ENCODE measurements at regions not wholly inside any gene's neighbourhood (a gene's known extent, or its start where the extent isn't known, plus 50 kb on each side); places are given as distances from the start of the nearest gene placed in this dataset.

- H3K9ac ChIP-seq (ENCODE audit: low read depth in 1 of 3, low read length in 3 of 3) = no peak overlapping the region
- H3K9me3 ChIP-seq (ENCODE audit: control insufficient read depth in 3 of 3, low read length in 3 of 3) = no peaks in the 10 kb centered on the region
- H3K27ac ChIP-seq (ENCODE audit: low read depth, low read length) = no peak overlapping the region
- no peaks in the 10 kb centered on the region for H3K27me3 ChIP-seq (ENCODE audit: control insufficient read depth in 3 of 3, insufficient read depth in 3 of 3, low read length in 3 of 3)
- H3K4me3 ChIP-seq (ENCODE audit: low read length in 3 of 3) = no peak overlapping the region
- H3K36me3 ChIP-seq (ENCODE audit: control insufficient read depth in 3 of 3, insufficient read depth in 3 of 3, low read length in 3 of 3) = no peaks in the 10 kb centered on the region
- H3K4me1 ChIP-seq (ENCODE audit: control insufficient read depth in 3 of 3, insufficient read depth in 3 of 3, low read length in 3 of 3) = no peaks in the 10 kb centered on the region
Measured at GRCh38 chr6:90868256-90868655, 281.4 kb upstream of the MAP3K7 start.

- H3K4me1 ChIP-seq (ENCODE audit: control insufficient read depth in 3 of 3, insufficient read depth in 3 of 3, low read length in 3 of 3) = no peaks in the 10 kb centered on the region
- no peaks in the 10 kb centered on the region for H3K36me3 ChIP-seq (ENCODE audit: control insufficient read depth in 3 of 3, insufficient read depth in 3 of 3, low read length in 3 of 3)
Measured at GRCh38 chr6:90865513-90865912, 278.6 kb upstream of the MAP3K7 start.

DNA sequence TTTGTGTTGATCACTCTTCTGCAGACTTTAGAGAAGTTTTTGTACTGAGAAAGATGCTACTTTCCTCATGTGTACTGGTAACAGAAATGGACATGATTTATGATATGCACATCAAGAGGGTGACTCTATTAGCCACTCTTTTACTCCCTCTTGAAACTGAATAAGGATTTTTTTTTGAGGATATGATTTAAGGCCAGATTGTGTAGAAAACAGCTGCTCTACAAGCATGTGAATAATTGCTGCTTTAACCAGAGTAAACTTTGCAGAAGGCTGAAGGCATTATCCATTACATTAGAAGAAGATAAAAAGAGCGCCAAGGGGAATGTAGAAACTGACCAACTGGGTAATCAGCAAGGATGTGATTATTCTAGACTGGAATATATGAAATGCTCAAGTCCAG is 276.2 kb upstream of the MAP3K7 start:
- Histone ChIP-seq H3K9me3 (ENCODE audit: control insufficient read depth in 3 of 3, low read length in 3 of 3) (no peaks in the 10 kb centered on the region), H3K27ac (ENCODE audit: low read depth, low read length) (no peak overlapping the region), H3K36me3 (ENCODE audit: control insufficient read depth in 3 of 3, insufficient read depth in 3 of 3, low read length in 3 of 3) (no peaks in the 10 kb centered on the region), H3K4me1 (ENCODE audit: control insufficient read depth in 3 of 3, insufficient read depth in 3 of 3, low read length in 3 of 3) (no peaks in the 10 kb centered on the region), H3K4me3 (ENCODE audit: low read length in 3 of 3) (no peak overlapping the region), H3K9ac (ENCODE audit: low read depth in 1 of 3, low read length in 3 of 3) (no peak overlapping the region), H3K27me3 (ENCODE audit: control insufficient read depth in 3 of 3, insufficient read depth in 3 of 3, low read length in 3 of 3) (no peaks in the 10 kb centered on the region)

More at GRCh38 chr6:90865513-90865912, 278.6 kb upstream of the MAP3K7 start:
- Histone ChIP-seq H3K4me3 (ENCODE audit: low read length in 3 of 3) (no peak overlapping the region), H3K9me3 (ENCODE audit: control insufficient read depth in 3 of 3, low read length in 3 of 3) (no peaks in the 10 kb centered on the region), H3K9ac (ENCODE audit: low read depth in 1 of 3, low read length in 3 of 3) (no peak overlapping the region), H3K27ac (ENCODE audit: low read depth, low read length) (no peak overlapping the region), H3K27me3 (ENCODE audit: control insufficient read depth in 3 of 3, insufficient read depth in 3 of 3, low read length in 3 of 3) (no peaks in the 10 kb centered on the region)

- no peaks in the 10 kb centered on the region for H3K4me1 ChIP-seq (ENCODE audit: control insufficient read depth in 3 of 3, insufficient read depth in 3 of 3, low read length in 3 of 3)
- no peak overlapping the region for H3K9ac ChIP-seq (ENCODE audit: low read depth in 1 of 3, low read length in 3 of 3)
- H3K36me3 ChIP-seq (ENCODE audit: control insufficient read depth in 3 of 3, insufficient read depth in 3 of 3, low read length in 3 of 3) = no peaks in the 10 kb centered on the region
- no peaks in the 10 kb centered on the region for H3K27me3 ChIP-seq (ENCODE audit: control insufficient read depth in 3 of 3, insufficient read depth in 3 of 3, low read length in 3 of 3)
- H3K27ac ChIP-seq (ENCODE audit: low read depth, low read length) = no peak overlapping the region
- no peaks in the 10 kb centered on the region for H3K9me3 ChIP-seq (ENCODE audit: control insufficient read depth in 3 of 3, low read length in 3 of 3)
- H3K4me3 ChIP-seq (ENCODE audit: low read length in 3 of 3) = no peak overlapping the region
Measured at GRCh38 chr6:90860822-90861601, 274.1 kb upstream of the MAP3K7 start.

DNA sequence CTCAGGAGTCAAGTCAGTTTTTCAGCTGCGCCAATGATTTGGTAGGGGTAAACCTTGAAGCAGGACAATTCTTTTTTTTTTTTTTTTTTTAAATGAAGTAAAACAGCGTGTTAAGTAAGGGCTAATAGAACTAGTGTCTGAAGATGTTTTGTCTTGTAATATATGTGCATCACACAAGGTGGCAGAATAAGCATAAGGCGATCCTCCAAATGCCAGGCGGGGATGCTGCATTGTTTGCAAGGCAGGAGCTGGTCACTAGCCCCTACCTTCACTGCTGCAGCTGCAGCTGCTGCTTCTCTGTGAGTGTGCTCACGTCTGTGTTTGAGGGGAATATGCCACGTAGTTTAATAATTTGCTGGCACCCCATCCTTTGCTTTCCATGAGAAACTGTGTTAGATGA is 272.7 kb upstream of the MAP3K7 start:
- Histone ChIP-seq H3K4me3 (ENCODE audit: low read length in 3 of 3) (no peak overlapping the region), H3K4me1 (ENCODE audit: control insufficient read depth in 3 of 3, insufficient read depth in 3 of 3, low read length in 3 of 3) (no peaks in the 10 kb centered on the region), H3K36me3 (ENCODE audit: control insufficient read depth in 3 of 3, insufficient read depth in 3 of 3, low read length in 3 of 3) (no peaks in the 10 kb centered on the region), H3K9me3 (ENCODE audit: control insufficient read depth in 3 of 3, low read length in 3 of 3) (no peaks in the 10 kb centered on the region), H3K9ac (ENCODE audit: low read depth in 1 of 3, low read length in 3 of 3) (no peak overlapping the region), H3K27me3 (ENCODE audit: control insufficient read depth in 3 of 3, insufficient read depth in 3 of 3, low read length in 3 of 3) (no peaks in the 10 kb centered on the region), H3K27ac (ENCODE audit: low read depth, low read length) (no peak overlapping the region)

GRCh38 chr6:90859056-90859455 is 272.2 kb upstream of the MAP3K7 start:
- no peaks in the 10 kb centered on the region for H3K36me3 ChIP-seq (ENCODE audit: control insufficient read depth in 3 of 3, insufficient read depth in 3 of 3, low read length in 3 of 3)
- H3K9ac ChIP-seq (ENCODE audit: low read depth in 1 of 3, low read length in 3 of 3) = no peak overlapping the region
- H3K9me3 ChIP-seq (ENCODE audit: control insufficient read depth in 3 of 3, low read length in 3 of 3) = no peaks in the 10 kb centered on the region
- no peaks in the 10 kb centered on the region for H3K27me3 ChIP-seq (ENCODE audit: control insufficient read depth in 3 of 3, insufficient read depth in 3 of 3, low read length in 3 of 3)
- no peaks in the 10 kb centered on the region for H3K4me1 ChIP-seq (ENCODE audit: control insufficient read depth in 3 of 3, insufficient read depth in 3 of 3, low read length in 3 of 3)
- H3K4me3 ChIP-seq (ENCODE audit: low read length in 3 of 3) = no peak overlapping the region
- no peak overlapping the region for H3K27ac ChIP-seq (ENCODE audit: low read depth, low read length)

DNA sequence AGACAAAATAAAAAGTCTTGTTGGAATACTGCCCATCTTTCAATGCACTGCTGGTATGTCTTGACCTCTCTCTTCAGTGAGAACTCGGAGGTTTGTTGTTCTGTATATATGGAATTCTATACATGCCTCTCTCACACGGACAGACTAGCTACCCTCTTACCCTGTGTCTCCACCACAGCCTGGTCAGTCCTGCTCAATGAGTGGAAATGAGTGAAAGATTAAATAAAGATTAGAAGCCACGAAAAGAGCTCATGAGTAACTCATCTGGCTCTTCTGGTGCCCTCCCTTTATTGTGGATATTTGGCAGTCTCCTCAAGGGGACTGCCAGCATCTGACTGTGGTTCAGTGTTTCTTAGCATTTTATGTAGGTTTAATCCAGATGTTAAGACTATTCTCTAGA is 262.8 kb upstream of the MAP3K7 start:
- Histone ChIP-seq H3K36me3 (ENCODE audit: control insufficient read depth in 3 of 3, insufficient read depth in 3 of 3, low read length in 3 of 3) (no peaks in the 10 kb centered on the region), H3K9ac (ENCODE audit: low read depth in 1 of 3, low read length in 3 of 3) (no peak overlapping the region), H3K27me3 (ENCODE audit: control insufficient read depth in 3 of 3, insufficient read depth in 3 of 3, low read length in 3 of 3) (no peaks in the 10 kb centered on the region), H3K4me3 (ENCODE audit: low read length in 3 of 3) (no peak overlapping the region), H3K9me3 (ENCODE audit: control insufficient read depth in 3 of 3, low read length in 3 of 3) (no peaks in the 10 kb centered on the region), H3K4me1 (ENCODE audit: control insufficient read depth in 3 of 3, insufficient read depth in 3 of 3, low read length in 3 of 3) (no peaks in the 10 kb centered on the region), H3K27ac (ENCODE audit: low read depth, low read length) (no peak overlapping the region)

- Histone ChIP-seq H3K4me1 (ENCODE audit: control insufficient read depth in 3 of 3, insufficient read depth in 3 of 3, low read length in 3 of 3) (no peaks in the 10 kb centered on the region), H3K27me3 (ENCODE audit: control insufficient read depth in 3 of 3, insufficient read depth in 3 of 3, low read length in 3 of 3) (no peaks in the 10 kb centered on the region), H3K4me3 (ENCODE audit: low read length in 3 of 3) (no peak overlapping the region), H3K9me3 (ENCODE audit: control insufficient read depth in 3 of 3, low read length in 3 of 3) (no peaks in the 10 kb centered on the region), H3K27ac (ENCODE audit: low read depth, low read length) (no peak overlapping the region), H3K36me3 (ENCODE audit: control insufficient read depth in 3 of 3, insufficient read depth in 3 of 3, low read length in 3 of 3) (no peaks in the 10 kb centered on the region), H3K9ac (ENCODE audit: low read depth in 1 of 3, low read length in 3 of 3) (no peak overlapping the region)
Measured at GRCh38 chr6:90846824-90847223, 260.0 kb upstream of the MAP3K7 start.

DNA sequence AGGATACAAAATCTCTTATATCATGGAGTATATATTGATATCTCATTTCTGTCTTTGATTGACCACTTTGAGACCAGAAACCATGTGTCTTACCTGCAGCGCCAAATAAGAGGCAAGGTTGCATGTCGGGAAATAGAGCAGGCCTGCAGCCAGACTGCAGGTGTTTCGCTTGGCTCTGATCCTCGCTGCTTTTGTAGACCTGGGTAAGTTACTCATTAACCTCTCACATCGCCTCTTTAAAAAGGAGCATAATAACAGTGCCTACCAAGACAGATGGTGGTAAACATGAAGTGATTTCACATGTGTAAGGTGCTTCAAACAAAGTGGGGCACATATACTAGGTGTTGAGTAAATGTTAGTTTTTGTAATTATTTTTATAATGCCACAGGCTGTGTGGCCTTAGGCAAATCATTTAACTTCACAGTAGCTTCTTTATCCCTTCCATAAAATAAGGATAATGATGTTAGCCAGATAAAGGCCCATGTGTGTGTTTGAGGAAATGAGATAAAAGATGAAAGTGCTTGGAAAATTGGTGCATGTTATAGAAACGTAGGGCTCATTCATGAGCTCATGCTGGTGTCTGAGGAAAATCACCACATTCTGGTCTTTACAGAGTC is 248.8 kb upstream of the MAP3K7 start:
- Histone ChIP-seq H3K9me3 (ENCODE audit: control insufficient read depth in 3 of 3, low read length in 3 of 3) (peaks cover 0 to 2% (median 0%) of the 10 kb centered on the region in 3 donors), H3K4me3 (ENCODE audit: low read length in 3 of 3) (no peak overlapping the region), H3K27me3 (ENCODE audit: control insufficient read depth in 3 of 3, insufficient read depth in 3 of 3, low read length in 3 of 3) (no peaks in the 10 kb centered on the region), H3K27ac (ENCODE audit: low read depth, low read length) (no peak overlapping the region), H3K9ac (ENCODE audit: low read depth in 1 of 3, low read length in 3 of 3) (no peak overlapping the region), H3K4me1 (ENCODE audit: control insufficient read depth in 3 of 3, insufficient read depth in 3 of 3, low read length in 3 of 3) (no peaks in the 10 kb centered on the region), H3K36me3 (ENCODE audit: control insufficient read depth in 3 of 3, insufficient read depth in 3 of 3, low read length in 3 of 3) (no peaks in the 10 kb centered on the region)

DNA sequence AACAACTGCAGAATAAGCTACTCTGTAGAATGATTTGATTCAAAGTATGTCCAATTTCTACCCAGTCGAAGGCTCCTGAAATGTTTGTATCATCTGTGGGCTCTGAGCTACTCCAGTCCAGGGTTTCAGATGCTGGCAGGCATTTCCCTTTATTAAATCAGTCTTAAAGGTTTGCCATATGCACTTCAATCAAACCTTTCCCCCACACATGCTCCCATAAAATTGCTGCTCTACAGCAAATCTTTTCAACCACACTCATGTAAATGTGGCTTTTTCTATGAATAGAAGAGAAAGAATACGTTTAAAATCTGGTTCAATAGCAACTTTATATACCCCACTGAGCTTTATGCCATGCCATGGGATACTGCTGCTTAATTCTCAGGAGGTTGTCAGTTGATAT is 242.4 kb upstream of the MAP3K7 start:
- no peaks in the 10 kb centered on the region for H3K4me1 ChIP-seq (ENCODE audit: control insufficient read depth in 3 of 3, insufficient read depth in 3 of 3, low read length in 3 of 3)
- H3K27me3 ChIP-seq (ENCODE audit: control insufficient read depth in 3 of 3, insufficient read depth in 3 of 3, low read length in 3 of 3) = no peaks in the 10 kb centered on the region
- no peaks in the 10 kb centered on the region for H3K36me3 ChIP-seq (ENCODE audit: control insufficient read depth in 3 of 3, insufficient read depth in 3 of 3, low read length in 3 of 3)
- no peak overlapping the region for H3K4me3 ChIP-seq (ENCODE audit: low read length in 3 of 3)
- no peak overlapping the region for H3K9ac ChIP-seq (ENCODE audit: low read depth in 1 of 3, low read length in 3 of 3)
- H3K27ac ChIP-seq (ENCODE audit: low read depth, low read length) = no peak overlapping the region
- H3K9me3 ChIP-seq (ENCODE audit: control insufficient read depth in 3 of 3, low read length in 3 of 3) = no peaks in the 10 kb centered on the region

Measured in skeletal muscle tissue (tissue), 3 donors.